Activated T-helper 1 cell treated with anti-CD3 and anti-CD28 coated beads, Interleukin-12 subunit alpha, Interleukin-12 subunit beta, Interleukin-2, Interleukin-4 antibody, amounts not matched to agents 30 ng/mL and 10 ng/mL and 1 ng/mL, durations not matched to agents 14 hours and 24 hours and 36 hours (primary cell): ENCODE measurements at regions not wholly inside any gene's neighbourhood (a gene's known extent, or its start where the extent isn't known, plus 50 kb on each side); places are given as distances from the start of the nearest gene placed in this dataset.
"Not testable (repeated sequence)": the region's sequence is repeated elsewhere in the genome, so short reads cannot be mapped to it uniquely, and the experiment has no call there.

Source experiments
- DNase-seq: peaks from one replicate; pipeline ENCODE4 v3.0.0; 2021; ENCODE audit warnings: low spot score
- H3K27ac Mint-ChIP-seq: one replicate; pipeline ENCODE4 v1.8.0; 2021; ENCODE audit warnings: mild to moderate bottlenecking, mixed read lengths
- H3K27me3 Mint-ChIP-seq: one replicate; pipeline ENCODE4 v1.8.0; 2022; ENCODE audit warnings: mild to moderate bottlenecking, moderate library complexity, mixed read lengths; ENCODE audit not compliant: insufficient read depth
- H3K36me3 Mint-ChIP-seq: one replicate; pipeline ENCODE4 v1.8.0; 2021; ENCODE audit warnings: low read depth, mixed read lengths
- H3K4me1 Mint-ChIP-seq: one replicate; pipeline ENCODE4 v1.8.0; 2021; ENCODE audit warnings: low read depth, mixed read lengths
- H3K4me3 Mint-ChIP-seq: one replicate; pipeline ENCODE4 v1.8.0; 2021; ENCODE audit warnings: mild to moderate bottlenecking, moderate library complexity, mixed read lengths
- H3K9me3 Mint-ChIP-seq: one replicate; pipeline ENCODE4 v1.8.0; 2021; ENCODE audit warnings: mixed read lengths
- intact Hi-C: fragments of 100-400 bp; cut with micrococcal nuclease; formaldehyde crosslinking; loops from one replicate; pipeline ENCODE4 v1.15.1; 2024

DNA sequence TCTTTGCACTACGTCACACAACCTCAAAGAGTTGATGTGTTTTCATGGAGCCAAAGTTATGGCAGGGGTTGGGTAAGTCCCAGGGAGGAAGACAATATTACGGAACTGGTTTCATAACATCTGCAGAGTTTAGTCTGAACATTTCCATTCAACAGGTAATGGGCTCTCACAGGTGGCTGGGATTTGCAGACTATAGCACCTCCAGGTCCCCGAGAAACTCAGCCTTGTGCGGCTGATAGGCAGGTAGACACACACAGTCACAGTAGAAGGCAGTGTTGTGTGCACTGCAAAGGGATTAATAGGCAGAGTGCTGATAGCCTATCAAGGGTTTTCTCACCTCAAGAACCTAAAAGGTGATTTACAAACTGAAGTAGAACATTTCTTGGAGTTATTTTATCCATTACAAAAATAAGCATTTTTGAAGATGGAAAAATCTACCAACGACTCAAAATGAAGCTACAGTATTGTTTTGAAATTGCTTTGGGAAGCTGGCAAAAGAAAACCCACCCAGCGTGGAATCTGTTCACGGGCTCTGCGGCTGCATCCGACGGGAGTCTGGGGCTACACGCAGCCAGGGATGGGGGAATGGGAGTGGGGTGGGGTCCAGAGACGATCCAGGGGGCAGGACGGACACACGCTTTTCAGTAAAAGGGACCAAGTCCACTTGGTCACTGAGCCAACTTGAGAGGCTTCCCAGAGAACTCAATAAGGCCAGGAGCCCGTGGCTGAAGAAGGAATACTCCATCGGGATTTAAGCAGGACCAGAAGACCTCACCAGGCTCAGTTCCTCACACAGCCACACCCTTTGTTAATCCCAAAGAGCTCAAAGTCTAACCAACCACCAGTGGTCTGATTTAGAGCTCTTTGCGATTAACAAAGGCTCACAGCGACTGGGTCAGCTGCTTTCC, 82.9 kb downstream of the CHRNA1 start:
- intact Hi-C loops: loop anchor here (1.0 to 5.0 kb wide), 4 partner anchors 23 to 284 kb away; partner anchors contain the start of genes GPR155 and SCRN3
- peaks cover 73% of the 10 kb centered on the region for H3K4me1 Mint-ChIP-seq
- peaks cover 18% of the 10 kb centered on the region for H3K36me3 Mint-ChIP-seq
- H3K9me3 Mint-ChIP-seq: no peaks in the 10 kb centered on the region
- peak overlapping the region; percentile 81 for H3K27ac Mint-ChIP-seq
- no peaks in the 10 kb centered on the region for H3K27me3 Mint-ChIP-seq
- peak overlapping the region; percentile 85 for H3K4me3 Mint-ChIP-seq
- no peak for DNase-seq

DNA sequence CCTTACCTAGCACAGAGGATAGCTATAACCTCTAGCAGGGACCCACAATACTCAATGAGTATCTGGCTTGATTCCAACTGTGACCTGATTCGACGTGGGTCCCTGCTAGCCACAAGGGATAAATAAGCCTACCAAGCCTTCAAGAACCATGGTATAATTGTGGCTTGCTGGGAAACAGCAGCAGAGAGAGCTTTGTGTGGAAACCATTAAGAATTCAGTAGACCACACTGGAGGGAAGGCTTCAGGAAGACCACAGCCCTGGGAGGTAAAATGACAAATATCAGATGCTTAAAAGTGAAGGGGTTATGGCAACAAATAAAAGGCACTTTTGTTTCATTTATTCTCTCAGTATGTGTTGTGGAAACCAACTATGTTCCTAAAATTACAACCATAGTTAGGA, 82.6 kb upstream of the WIPF1 start:
- no peak for DNase-seq
- peak overlapping the region; percentile 85 for H3K4me3 Mint-ChIP-seq
- no peak overlapping the region for H3K27ac Mint-ChIP-seq
- intact Hi-C loops: loop anchor here (2.0 to 5.0 kb wide), 2 partner anchors 21 to 283 kb away; partner anchors contain the start of gene SCRN3
- H3K4me1 Mint-ChIP-seq: peaks cover 74% of the 10 kb centered on the region
- H3K27me3 Mint-ChIP-seq: no peaks in the 10 kb centered on the region
- no peaks in the 10 kb centered on the region for H3K9me3 Mint-ChIP-seq
- peaks cover 24% of the 10 kb centered on the region for H3K36me3 Mint-ChIP-seq

DNA sequence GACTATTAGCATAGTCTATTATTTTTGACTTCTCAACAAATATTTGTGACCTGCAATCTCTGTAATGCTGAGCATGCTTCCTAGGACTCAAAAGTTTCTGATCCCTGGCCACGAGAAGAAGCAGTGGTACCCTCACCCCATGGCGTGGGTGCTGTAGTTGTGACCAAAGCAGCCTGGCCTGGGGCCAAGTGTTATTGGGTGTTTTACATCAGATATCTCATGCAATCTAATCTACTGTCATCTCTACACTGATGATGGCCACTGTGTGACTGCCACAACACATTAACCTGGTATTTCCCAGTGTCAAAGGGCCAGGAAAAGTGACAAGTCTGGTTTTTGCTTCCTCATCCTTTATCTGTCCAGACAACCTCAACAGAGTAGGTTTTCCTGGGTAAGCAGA, 80.8 kb upstream of the WIPF1 start:
- H3K27ac Mint-ChIP-seq: no peak overlapping the region
- no peaks in the 10 kb centered on the region for H3K9me3 Mint-ChIP-seq
- H3K36me3 Mint-ChIP-seq: peaks cover 33% of the 10 kb centered on the region
- peaks cover 65% of the 10 kb centered on the region for H3K4me1 Mint-ChIP-seq
- no peak overlapping the region for H3K4me3 Mint-ChIP-seq
- intact Hi-C loops: no loop called here
- DNase-seq: no peak
- no peaks in the 10 kb centered on the region for H3K27me3 Mint-ChIP-seq

DNA sequence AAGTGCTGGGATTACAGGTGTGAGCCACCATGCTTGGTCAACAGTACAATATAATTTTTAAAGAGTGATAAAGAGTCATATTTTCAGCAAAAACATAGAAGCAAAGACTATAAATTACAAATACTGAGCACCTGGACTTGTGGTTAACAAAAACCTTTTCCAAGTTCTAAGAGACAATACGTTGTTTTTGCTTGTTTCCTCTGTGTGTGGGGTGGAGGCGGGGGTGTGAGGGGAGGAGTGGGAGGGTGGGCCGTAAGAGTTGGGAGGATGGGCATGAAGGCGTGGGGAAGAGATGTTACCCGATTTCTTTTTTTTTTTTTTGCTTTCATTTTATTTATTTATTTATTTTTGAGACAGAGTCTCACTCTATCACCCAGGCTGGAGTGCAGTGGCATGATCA, 78.0 kb upstream of the WIPF1 start:
- no peak for DNase-seq
- intact Hi-C loops: no loop called here
- Mint-ChIP-seq H3K36me3 (peaks cover 52% of the 10 kb centered on the region), H3K4me3 (peak overlapping the region; percentile 45), H3K9me3 (peaks cover 14% of the 10 kb centered on the region), H3K4me1 (peaks cover 51% of the 10 kb centered on the region), H3K27ac (peak overlapping the region; percentile 55), H3K27me3 (no peaks in the 10 kb centered on the region)

DNA sequence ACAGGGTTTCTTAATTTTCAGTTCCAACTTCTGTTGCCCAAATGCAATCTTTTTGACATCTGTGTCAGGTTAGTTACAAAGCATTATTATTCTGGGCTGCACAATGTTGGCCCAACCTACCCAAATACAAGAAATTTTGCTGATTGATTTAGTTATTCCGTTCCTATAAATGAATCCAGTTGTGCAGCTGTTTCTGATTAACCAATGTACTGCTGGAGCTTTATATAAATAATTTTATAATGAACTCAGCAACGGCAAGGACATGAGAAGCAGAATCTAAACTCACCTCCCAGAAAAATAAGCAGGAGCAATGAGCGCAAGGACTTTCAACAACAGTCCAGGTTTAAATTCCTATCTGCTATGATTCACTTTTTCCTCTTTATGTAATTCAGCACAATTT, 76.3 kb upstream of the WIPF1 start:
- peaks cover 14% of the 10 kb centered on the region for H3K9me3 Mint-ChIP-seq
- H3K36me3 Mint-ChIP-seq: peaks cover 48% of the 10 kb centered on the region
- no peak for DNase-seq
- H3K4me1 Mint-ChIP-seq: peaks cover 35% of the 10 kb centered on the region
- no peaks in the 10 kb centered on the region for H3K27me3 Mint-ChIP-seq
- H3K4me3 Mint-ChIP-seq: no peak overlapping the region
- intact Hi-C loops: no loop called here
- H3K27ac Mint-ChIP-seq: no peak overlapping the region

DNA sequence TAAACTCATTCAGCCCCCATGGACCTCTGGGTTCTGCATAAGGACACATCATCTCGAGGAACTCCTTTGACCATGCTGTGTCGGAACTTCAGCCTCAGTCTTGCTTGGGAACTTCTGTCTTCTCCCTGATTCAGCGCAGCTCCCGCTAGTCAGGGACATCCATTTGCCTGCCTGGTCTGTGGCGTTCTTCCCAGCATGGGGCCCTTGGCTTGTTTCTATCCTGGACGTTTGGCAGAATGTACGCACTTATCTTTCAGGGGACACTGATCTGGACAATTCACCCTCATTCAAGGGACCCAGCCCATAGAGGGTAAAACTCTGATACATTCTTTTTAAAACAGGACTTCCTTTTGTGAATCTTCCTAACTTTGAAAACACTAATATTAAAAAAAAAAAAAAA, 75.8 kb upstream of the WIPF1 start:
- peaks cover 14% of the 10 kb centered on the region for H3K9me3 Mint-ChIP-seq
- H3K4me3 Mint-ChIP-seq: no peak overlapping the region
- intact Hi-C loops: no loop called here
- DNase-seq: no peak
- H3K27ac Mint-ChIP-seq: no peak overlapping the region
- peaks cover 49% of the 10 kb centered on the region for H3K36me3 Mint-ChIP-seq
- peaks cover 33% of the 10 kb centered on the region for H3K4me1 Mint-ChIP-seq
- no peaks in the 10 kb centered on the region for H3K27me3 Mint-ChIP-seq

DNA sequence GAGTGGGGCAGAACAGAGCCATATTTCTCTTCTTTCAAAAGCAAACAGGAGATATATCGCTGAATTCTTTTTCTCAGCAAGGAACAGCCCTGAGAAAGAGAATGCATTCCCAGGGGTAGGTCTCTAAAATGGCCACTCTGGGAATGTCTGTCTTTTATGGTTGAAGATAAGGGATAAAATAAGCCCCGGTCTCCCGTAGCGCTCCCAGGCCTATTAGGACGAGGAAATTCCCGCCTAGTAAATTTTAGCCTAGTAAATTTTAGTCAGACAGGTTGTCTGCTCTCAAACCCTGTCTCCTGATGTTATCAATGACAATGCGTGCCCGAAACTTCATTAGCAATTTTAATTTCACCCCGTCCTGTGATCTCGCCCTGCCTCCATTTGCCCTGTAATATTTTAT, 73.9 kb upstream of the WIPF1 start:
- Mint-ChIP-seq H3K9me3 (peaks cover 14% of the 10 kb centered on the region), H3K36me3 (peaks cover 49% of the 10 kb centered on the region), H3K4me1 (peaks cover 34% of the 10 kb centered on the region)
- intact Hi-C loops, H3K27me3 Mint-ChIP-seq, H3K27ac Mint-ChIP-seq, DNase-seq, H3K4me3 Mint-ChIP-seq: not testable (repeated sequence)

DNA sequence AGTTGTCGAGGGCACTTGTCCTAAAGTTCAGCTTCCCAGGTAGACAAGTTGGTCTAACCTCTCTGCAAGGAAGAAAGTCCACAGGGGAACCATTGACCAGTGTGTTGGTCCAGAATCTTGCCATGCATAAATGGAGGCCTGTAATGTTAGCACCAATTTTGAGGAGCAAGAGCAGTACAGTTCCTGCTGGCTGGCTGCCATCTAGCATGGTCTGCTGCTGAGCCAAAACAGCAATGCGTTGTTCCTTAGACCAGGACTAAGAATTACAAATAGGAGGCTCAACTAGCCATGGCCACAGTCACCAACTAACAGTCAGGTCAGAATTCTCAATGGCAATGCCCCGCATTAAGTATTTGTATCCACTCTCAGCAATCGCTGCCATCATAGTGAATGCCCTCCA, 72.8 kb upstream of the WIPF1 start:
- peaks cover 38% of the 10 kb centered on the region for H3K4me1 Mint-ChIP-seq
- H3K9me3 Mint-ChIP-seq: peaks cover 14% of the 10 kb centered on the region

DNA sequence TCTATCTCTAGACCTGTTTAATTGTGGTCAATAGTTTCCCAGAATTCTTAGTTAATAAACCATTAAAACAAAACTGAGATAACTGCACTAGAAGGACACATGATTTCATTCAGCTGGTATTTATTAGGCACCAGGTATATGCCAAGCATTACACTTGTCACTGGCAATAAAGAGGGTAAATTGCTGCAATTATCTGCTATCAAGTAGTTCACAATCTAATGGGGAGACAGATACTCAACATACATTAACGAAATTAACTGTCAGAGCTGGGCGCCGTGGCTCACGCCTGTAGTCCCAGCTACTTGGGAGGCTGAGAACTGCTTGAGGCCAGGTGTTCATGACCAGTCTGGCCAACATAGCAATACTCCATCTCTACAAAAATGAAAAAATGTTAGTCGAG, 71.7 kb upstream of the WIPF1 start:
- intact Hi-C loops: no loop called here
- no peak overlapping the region for H3K4me3 Mint-ChIP-seq
- no peaks in the 10 kb centered on the region for H3K27me3 Mint-ChIP-seq
- H3K36me3 Mint-ChIP-seq: peaks cover 37% of the 10 kb centered on the region
- no peak overlapping the region for H3K27ac Mint-ChIP-seq
- DNase-seq: no peak
- peaks cover 14% of the 10 kb centered on the region for H3K9me3 Mint-ChIP-seq
- peaks cover 35% of the 10 kb centered on the region for H3K4me1 Mint-ChIP-seq

More for the DNA sequence above, 72.8 kb upstream of the WIPF1 start:
- DNase-seq: no peak
- no peak overlapping the region for H3K27ac Mint-ChIP-seq
- H3K27me3 Mint-ChIP-seq: no peaks in the 10 kb centered on the region
- H3K4me3 Mint-ChIP-seq: no peak overlapping the region
- peaks cover 43% of the 10 kb centered on the region for H3K36me3 Mint-ChIP-seq
- intact Hi-C loops: no loop called here

DNA sequence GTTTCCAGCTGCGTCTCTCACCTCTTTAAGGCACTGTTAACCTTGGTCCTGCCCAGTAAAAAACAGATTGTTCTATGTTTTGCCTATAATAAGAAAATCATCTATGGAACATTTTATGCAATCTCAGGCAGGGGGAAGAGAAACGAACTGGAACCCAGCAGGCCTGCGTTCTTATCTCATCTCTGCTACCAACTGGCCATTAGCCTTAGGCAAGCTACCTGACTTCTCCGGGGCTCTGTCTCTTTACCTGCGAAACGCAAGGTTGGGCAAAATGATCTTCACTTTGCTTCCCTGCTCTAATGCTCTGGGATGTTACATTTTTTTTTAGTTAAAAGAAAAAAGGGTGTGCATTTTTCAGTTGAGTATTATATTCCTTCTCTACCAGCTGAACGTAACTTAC, 70.5 kb upstream of the WIPF1 start:
- Mint-ChIP-seq H3K36me3 (peaks cover 30% of the 10 kb centered on the region), H3K4me3 (no peak overlapping the region), H3K27ac (no peak overlapping the region), H3K4me1 (peaks cover 42% of the 10 kb centered on the region), H3K9me3 (peaks cover 14% of the 10 kb centered on the region), H3K27me3 (no peaks in the 10 kb centered on the region)
- DNase-seq: no peak
- intact Hi-C loops: no loop called here

DNA sequence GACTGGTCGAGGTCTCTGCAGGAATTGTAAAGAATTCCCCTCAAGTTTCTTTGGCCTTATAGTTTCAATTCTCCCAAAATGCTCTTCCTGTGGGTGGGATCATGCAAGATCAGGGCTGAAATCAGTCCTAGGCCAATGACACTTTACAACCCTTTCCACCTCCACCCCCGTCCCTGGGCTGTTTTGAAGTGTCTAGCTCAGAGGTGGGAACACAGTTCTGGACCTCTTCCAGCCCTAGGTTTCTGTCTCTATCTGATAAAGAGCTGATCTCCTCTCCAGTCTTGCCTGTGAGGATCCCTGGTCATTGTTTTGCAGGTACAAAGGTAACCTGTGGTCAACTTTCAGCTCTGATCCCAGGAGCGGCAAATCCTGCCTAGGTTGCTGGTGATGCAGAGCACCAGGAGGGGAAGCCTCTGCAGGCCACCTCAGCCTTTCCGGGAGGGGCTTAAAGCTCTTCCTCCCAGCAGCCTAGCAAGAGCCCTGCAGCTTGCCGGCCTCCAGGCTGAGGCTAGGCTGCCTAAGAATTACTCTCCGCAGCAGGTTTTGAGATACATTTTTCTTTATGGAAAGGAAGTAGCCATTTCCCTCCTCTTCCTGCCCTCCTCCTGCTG, 69.8 kb upstream of the WIPF1 start:
- no peak overlapping the region for H3K4me3 Mint-ChIP-seq
- no peak overlapping the region for H3K27ac Mint-ChIP-seq
- H3K9me3 Mint-ChIP-seq: peaks cover 11% of the 10 kb centered on the region
- H3K4me1 Mint-ChIP-seq: peaks cover 44% of the 10 kb centered on the region
- intact Hi-C loops: no loop called here
- DNase-seq: no peak
- H3K36me3 Mint-ChIP-seq: peaks cover 24% of the 10 kb centered on the region
- H3K27me3 Mint-ChIP-seq: no peaks in the 10 kb centered on the region

DNA sequence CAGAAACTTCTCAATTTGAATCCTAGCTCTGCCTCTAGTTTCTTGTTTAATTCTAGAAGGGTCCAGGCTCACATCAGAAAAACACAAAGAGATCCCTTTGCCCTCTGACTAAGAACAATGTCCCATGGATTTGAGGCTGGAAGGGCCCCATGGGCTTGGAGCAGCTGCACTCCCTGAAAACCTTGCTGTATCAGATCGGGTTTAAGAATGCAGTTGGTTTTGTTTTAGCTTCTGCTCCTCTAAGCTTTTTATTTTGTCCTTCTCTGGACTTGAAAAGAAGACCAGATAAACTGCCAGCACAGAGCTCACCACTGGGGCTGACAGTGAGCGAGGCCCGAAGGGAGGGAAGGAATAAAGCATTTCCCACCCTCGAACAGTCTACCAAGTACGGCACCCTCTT, 69.2 kb upstream of the WIPF1 start:
- intact Hi-C loops: no loop called here
- Mint-ChIP-seq H3K4me3 (no peak overlapping the region), H3K27me3 (no peaks in the 10 kb centered on the region), H3K36me3 (peaks cover 20% of the 10 kb centered on the region), H3K9me3 (peaks cover 6% of the 10 kb centered on the region), H3K27ac (no peak overlapping the region), H3K4me1 (peaks cover 44% of the 10 kb centered on the region)
- DNase-seq: no peak

DNA sequence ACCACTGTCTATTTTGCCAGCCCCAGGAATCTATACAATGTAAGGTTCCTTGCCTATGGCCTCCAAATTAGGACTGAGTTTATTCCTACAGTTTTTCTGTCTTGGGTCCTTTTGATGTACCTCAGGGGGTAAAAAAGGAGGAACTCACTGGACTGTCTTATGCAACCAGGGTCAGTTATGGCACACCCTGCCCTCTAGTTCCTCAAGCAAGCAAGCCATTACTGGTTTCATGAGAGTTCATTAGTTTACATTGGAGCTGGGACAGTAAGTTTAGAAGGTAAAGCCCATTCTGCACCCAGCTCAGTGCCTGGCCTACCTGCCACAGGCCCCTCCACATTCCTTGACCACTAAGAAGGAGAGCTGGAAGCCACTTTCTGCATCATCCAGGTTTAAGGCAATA, 68.7 kb upstream of the WIPF1 start:
- intact Hi-C loops: no loop called here
- H3K27me3 Mint-ChIP-seq: no peaks in the 10 kb centered on the region
- no peak overlapping the region for H3K4me3 Mint-ChIP-seq
- H3K36me3 Mint-ChIP-seq: peaks cover 18% of the 10 kb centered on the region
- no peak overlapping the region for H3K27ac Mint-ChIP-seq
- peaks cover 48% of the 10 kb centered on the region for H3K4me1 Mint-ChIP-seq
- DNase-seq: no peak
- H3K9me3 Mint-ChIP-seq: peaks cover 3% of the 10 kb centered on the region
